Suprapubic skin (tissue), 4 donors: ENCODE measurements at regions not wholly inside any gene's neighbourhood (a gene's known extent, or its start where the extent isn't known, plus 50 kb on each side); places are given as distances from the start of the nearest gene placed in this dataset.

Experiments
- EP300 ChIP-seq: sonication (generic); formaldehyde crosslinking; IDR thresholded peaks from one replicate; pipeline ENCODE4 v1.6.1; 2017; ENCODE audit warnings: antibody characterized with exemption
- POLR2A ChIP-seq, 2 donors: fragments of 450-650 bp; IDR thresholded peaks; one replicate each; pipeline ENCODE4 v1.6.1; 2017; ENCODE audit warnings: antibody characterized with exemption in 2 of 2, mild to moderate bottlenecking in 2 of 2, moderate library complexity in 2 of 2
- POLR2AphosphoS5 ChIP-seq, 3 donors: sonication (generic); formaldehyde crosslinking; IDR thresholded peaks; one replicate each; pipeline ENCODE4 v1.6.1; 2017; ENCODE audit warnings: antibody characterized with exemption in 3 of 3
- TF ChIP-seq, protein P1 (sequence below), 2 donors: fragments of 200-600 bp in 1 of 2; fragments of 450-650 bp in 1 of 2; sonication (generic) in 1 of 2; IDR thresholded peaks; one replicate each; pipeline ENCODE4 v1.5.1; 2016 to 2019; ENCODE audit warnings: antibody characterized with exemption in 2 of 2, mild to moderate bottlenecking in 1 of 2, moderate library complexity in 1 of 2

DNA sequence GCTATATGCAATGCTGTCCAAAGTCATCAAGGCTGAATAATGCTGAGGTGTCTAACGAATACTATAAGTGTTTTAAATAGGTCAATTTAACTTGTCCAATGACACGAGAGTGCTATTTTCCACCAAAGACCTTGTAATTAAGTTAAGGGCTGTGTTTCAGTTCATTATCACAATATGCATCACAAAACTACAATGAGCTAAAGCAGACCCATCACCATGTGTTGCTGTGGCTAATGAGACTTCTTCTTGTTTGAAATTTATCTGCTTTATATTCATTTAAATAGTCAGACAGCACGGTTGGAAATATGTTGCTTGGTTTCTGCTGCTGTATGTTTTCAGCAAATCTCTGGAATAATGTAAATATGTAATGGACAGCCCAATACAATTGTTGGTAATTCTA lies 292.5 kb upstream of the VSTM2A start:
- TF ChIP-seq POLR2AphosphoS5 (IDR thresholded peaks at IDR 0.05) = no peak
- TF ChIP-seq, protein P1, sequence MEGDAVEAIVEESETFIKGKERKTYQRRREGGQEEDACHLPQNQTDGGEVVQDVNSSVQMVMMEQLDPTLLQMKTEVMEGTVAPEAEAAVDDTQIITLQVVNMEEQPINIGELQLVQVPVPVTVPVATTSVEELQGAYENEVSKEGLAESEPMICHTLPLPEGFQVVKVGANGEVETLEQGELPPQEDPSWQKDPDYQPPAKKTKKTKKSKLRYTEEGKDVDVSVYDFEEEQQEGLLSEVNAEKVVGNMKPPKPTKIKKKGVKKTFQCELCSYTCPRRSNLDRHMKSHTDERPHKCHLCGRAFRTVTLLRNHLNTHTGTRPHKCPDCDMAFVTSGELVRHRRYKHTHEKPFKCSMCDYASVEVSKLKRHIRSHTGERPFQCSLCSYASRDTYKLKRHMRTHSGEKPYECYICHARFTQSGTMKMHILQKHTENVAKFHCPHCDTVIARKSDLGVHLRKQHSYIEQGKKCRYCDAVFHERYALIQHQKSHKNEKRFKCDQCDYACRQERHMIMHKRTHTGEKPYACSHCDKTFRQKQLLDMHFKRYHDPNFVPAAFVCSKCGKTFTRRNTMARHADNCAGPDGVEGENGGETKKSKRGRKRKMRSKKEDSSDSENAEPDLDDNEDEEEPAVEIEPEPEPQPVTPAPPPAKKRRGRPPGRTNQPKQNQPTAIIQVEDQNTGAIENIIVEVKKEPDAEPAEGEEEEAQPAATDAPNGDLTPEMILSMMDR (IDR thresholded peaks at IDR 0.05) = no peak
- no peak for TF ChIP-seq POLR2A (IDR thresholded peaks at IDR 0.05)
- TF ChIP-seq EP300 = no peak
